Colonic mucosa (tissue), 4 donors: ENCODE measurements at regions not wholly inside any gene's neighbourhood (a gene's known extent, or its start where the extent isn't known, plus 50 kb on each side); places are given as distances from the start of the nearest gene placed in this dataset.

Source experiments
- DNase-seq: peaks from one replicate; pipeline ENCODE4 v3.0.0-alpha.2; 2020
- H3K27ac ChIP-seq: fragments of 200-600 bp; one replicate; pipeline ENCODE4 v1.8.0; 2021
- H3K27me3 ChIP-seq: fragments of 200-600 bp; one replicate; pipeline ENCODE4 v1.8.0; 2021
- H3K36me3 ChIP-seq: fragments of 200-600 bp; one replicate; pipeline ENCODE4 v1.8.0; 2021
- H3K4me1 ChIP-seq: fragments of 200-600 bp; one replicate; pipeline ENCODE4 v1.8.0; 2021; ENCODE audit warnings: mild to moderate bottlenecking
- H3K4me3 ChIP-seq: fragments of 200-600 bp; one replicate; pipeline ENCODE4 v1.8.0; 2021
- H3K9ac ChIP-seq, 2 donors: one replicate each; pipeline ENCODE4 v1.7.0; 2013; ENCODE audit warnings: control low read depth in 2 of 2, low read depth in 2 of 2, low read length in 2 of 2
- H3K9me3 ChIP-seq: fragments of 200-600 bp; one replicate; pipeline ENCODE4 v1.8.0; 2021
- CTCF ChIP-seq: fragments of 200-600 bp; IDR thresholded peaks from one replicate; pipeline ENCODE4 v1.8.0; 2022; ENCODE audit warnings: antibody characterized with exemption, mild to moderate bottlenecking
- intact Hi-C: fragments of 100-400 bp; cut with DNase I; formaldehyde crosslinking; loops from one replicate; pipeline ENCODE4 v1.14.1; 2022
- donor health status: healthy.
- donor health status: DM: no; HTN: no; CAD: no.
- donor health status: DM: no; HTN: no; CAD: no.

- Histone ChIP-seq H3K27me3 (no peaks in the 10 kb centered on the region), H3K9me3 (no peaks in the 10 kb centered on the region), H3K4me1 (no peaks in the 10 kb centered on the region), H3K9ac (no peak overlapping the region), H3K27ac (no peak overlapping the region), H3K36me3 (no peaks in the 10 kb centered on the region), H3K4me3 (no peak overlapping the region)
- no peak for DNase-seq
- TF ChIP-seq CTCF, result no peak
- intact Hi-C loops, result no loop called here
Measured at GRCh38 chr18:56252456-56252855, 385.9 kb downstream of the TXNL1 start.

GRCh38 chr18:56248610-56249235, 389.7 kb downstream of the TXNL1 start:
- no peak for DNase-seq
- H3K36me3 ChIP-seq, result no peaks in the 10 kb centered on the region
- H3K4me3 ChIP-seq, result no peak overlapping the region
- H3K27me3 ChIP-seq, result no peaks in the 10 kb centered on the region
- intact Hi-C loops, result no loop called here
- H3K9ac ChIP-seq, result no peak overlapping the region
- no peak overlapping the region for H3K27ac ChIP-seq
- no peaks in the 10 kb centered on the region for H3K4me1 ChIP-seq
- no peaks in the 10 kb centered on the region for H3K9me3 ChIP-seq
- TF ChIP-seq CTCF, result no peak

GRCh38 chr18:56246916-56247315, 391.5 kb downstream of the TXNL1 start:
- H3K9ac ChIP-seq, result no peak overlapping the region
- no peak for TF ChIP-seq CTCF
- H3K36me3 ChIP-seq, result no peaks in the 10 kb centered on the region
- H3K27me3 ChIP-seq, result no peaks in the 10 kb centered on the region
- H3K4me1 ChIP-seq, result no peaks in the 10 kb centered on the region
- intact Hi-C loops, result no loop called here
- H3K27ac ChIP-seq, result no peak overlapping the region
- DNase-seq, result no peak
- H3K9me3 ChIP-seq, result no peaks in the 10 kb centered on the region
- no peak overlapping the region for H3K4me3 ChIP-seq

- H3K36me3 ChIP-seq, result no peaks in the 10 kb centered on the region
- TF ChIP-seq CTCF, result no peak
- no peaks in the 10 kb centered on the region for H3K27me3 ChIP-seq
- no peaks in the 10 kb centered on the region for H3K4me1 ChIP-seq
- no peak overlapping the region for H3K27ac ChIP-seq
- DNase-seq, result no peak
- intact Hi-C loops, result no loop called here
- H3K4me3 ChIP-seq, result no peak overlapping the region
- no peaks in the 10 kb centered on the region for H3K9me3 ChIP-seq
- no peak overlapping the region for H3K9ac ChIP-seq
Measured at GRCh38 chr18:56245866-56246580, 392.4 kb downstream of the TXNL1 start.

GRCh38 chr18:56240405-56240804, 398.0 kb downstream of the TXNL1 start:
- intact Hi-C loops, result no loop called here
- Histone ChIP-seq H3K36me3 (no peaks in the 10 kb centered on the region), H3K4me1 (no peaks in the 10 kb centered on the region), H3K27me3 (no peaks in the 10 kb centered on the region), H3K9ac (no peak overlapping the region), H3K9me3 (no peaks in the 10 kb centered on the region), H3K4me3 (no peak overlapping the region), H3K27ac (no peak overlapping the region)
- DNase-seq, result no peak
- TF ChIP-seq CTCF, result no peak
